T47D (cell line): ENCODE measurements at regions not wholly inside any gene's neighbourhood (a gene's known extent, or its start where the extent isn't known, plus 50 kb on each side); places are given as distances from the start of the nearest gene placed in this dataset.
A peak's percentile ranks its signal among the peaks of the same experiment; 100 is the strongest.

Source experiments
- DNase-seq, 2 experiments: peaks; one replicate each; pipeline versions ENCODE4 v3.0.0 to v3.0.0-alpha.2; 2011 to 2012; ENCODE audit warnings: low read depth in 1 of 2, low spot score in 1 of 2
- JUND ChIP-seq: IDR thresholded peaks from 2 replicates; pipeline ENCODE4 v1.6.1; 2012; ENCODE audit warnings: low read depth
- in situ Hi-C: cut with HindIII; loops from 2 replicates; pipeline ENCODE4 v1.10.0; 2016; ENCODE audit warnings: low sequenced_read_pairs, low pct_unique_long_range_greater_than_20kb

GRCh38 chr1:187300081-187300480 is 471.3 kb downstream of the PLA2G4A start:
- no peak for DNase-seq
- TF ChIP-seq JUND, result no peak
- in situ Hi-C loops, result no loop called here

- TF ChIP-seq JUND, result peak; percentile 30; the same call in 1 of the 2 replicates
- in situ Hi-C loops, result no loop called here
These were observed 478.1 kb downstream of the PLA2G4A start for GRCh38 chr1:187306710-187307415.

GRCh38 chr1:187310038-187310631 is 481.4 kb downstream of the PLA2G4A start:
- in situ Hi-C loops, result no loop called here

More at GRCh38 chr1:187306710-187307415, 478.1 kb downstream of the PLA2G4A start:
- peak; percentile 10 to 76 for DNase-seq

GRCh38 chr1:187313115-187313514 is 484.4 kb downstream of the PLA2G4A start:
- TF ChIP-seq JUND, result 0 out of 2 replicates have a peak, but pooled peaks have one; percentile 20
- peak in 1 of 2 experiments; percentile 20 for DNase-seq
- in situ Hi-C loops, result no loop called here

More at GRCh38 chr1:187310038-187310631, 481.4 kb downstream of the PLA2G4A start:
- no peak for TF ChIP-seq JUND
- DNase-seq, result no peak

- in situ Hi-C loops, result no loop called here
- DNase-seq, result no peak
- no peak for TF ChIP-seq JUND
These were observed 497.8 kb downstream of the PLA2G4A start for GRCh38 chr1:187326557-187326956.

GRCh38 chr1:187336441-187337168 is 507.9 kb downstream of the PLA2G4A start:
- TF ChIP-seq JUND, result no peak
- in situ Hi-C loops, result no loop called here
- no peak for DNase-seq

- TF ChIP-seq JUND, result no peak
- no peak for DNase-seq
- in situ Hi-C loops, result no loop called here
These were observed 510.1 kb downstream of the PLA2G4A start for GRCh38 chr1:187338762-187339412.

GRCh38 chr1:187342495-187342894 is 513.7 kb downstream of the PLA2G4A start:
- DNase-seq, result no peak
- in situ Hi-C loops, result no loop called here
- TF ChIP-seq JUND, result no peak

- DNase-seq, result no peak
- TF ChIP-seq JUND, result no peak
- in situ Hi-C loops, result no loop called here
These were observed 545.3 kb downstream of the PLA2G4A start for GRCh38 chr1:187374082-187374481.

GRCh38 chr1:187374742-187375141 is 546.0 kb downstream of the PLA2G4A start:
- TF ChIP-seq JUND, result no peak
- DNase-seq, result no peak
- in situ Hi-C loops, result no loop called here

GRCh38 chr1:187383366-187383765 is 554.6 kb downstream of the PLA2G4A start:
- TF ChIP-seq JUND, result no peak
- peak in 1 of 2 experiments; percentile 24 for DNase-seq
- in situ Hi-C loops, result no loop called here

GRCh38 chr1:187384504-187384903 is 555.8 kb downstream of the PLA2G4A start:
- in situ Hi-C loops, result no loop called here
- DNase-seq, result no peak
- no peak for TF ChIP-seq JUND
